ENCODE measurements at regions not wholly inside any gene's neighbourhood (a gene's known extent, or its start where the extent isn't known, plus 50 kb on each side); places are given as distances from the start of the nearest gene placed in this dataset.

- TF ChIP-seq, protein P1, sequence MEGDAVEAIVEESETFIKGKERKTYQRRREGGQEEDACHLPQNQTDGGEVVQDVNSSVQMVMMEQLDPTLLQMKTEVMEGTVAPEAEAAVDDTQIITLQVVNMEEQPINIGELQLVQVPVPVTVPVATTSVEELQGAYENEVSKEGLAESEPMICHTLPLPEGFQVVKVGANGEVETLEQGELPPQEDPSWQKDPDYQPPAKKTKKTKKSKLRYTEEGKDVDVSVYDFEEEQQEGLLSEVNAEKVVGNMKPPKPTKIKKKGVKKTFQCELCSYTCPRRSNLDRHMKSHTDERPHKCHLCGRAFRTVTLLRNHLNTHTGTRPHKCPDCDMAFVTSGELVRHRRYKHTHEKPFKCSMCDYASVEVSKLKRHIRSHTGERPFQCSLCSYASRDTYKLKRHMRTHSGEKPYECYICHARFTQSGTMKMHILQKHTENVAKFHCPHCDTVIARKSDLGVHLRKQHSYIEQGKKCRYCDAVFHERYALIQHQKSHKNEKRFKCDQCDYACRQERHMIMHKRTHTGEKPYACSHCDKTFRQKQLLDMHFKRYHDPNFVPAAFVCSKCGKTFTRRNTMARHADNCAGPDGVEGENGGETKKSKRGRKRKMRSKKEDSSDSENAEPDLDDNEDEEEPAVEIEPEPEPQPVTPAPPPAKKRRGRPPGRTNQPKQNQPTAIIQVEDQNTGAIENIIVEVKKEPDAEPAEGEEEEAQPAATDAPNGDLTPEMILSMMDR (IDR thresholded peaks at IDR 0.05), result no peak
- TF ChIP-seq POLR2A (IDR thresholded peaks at IDR 0.05), result no peak
Measured at GRCh38 chr1:14543191-14543840, 55.2 kb upstream of the KAZN start.
